NCI-H2171 treated with DMSO at 0.1 percent for 48 hours (cell line): ENCODE measurements at regions not wholly inside any gene's neighbourhood (a gene's known extent, or its start where the extent isn't known, plus 50 kb on each side); places are given as distances from the start of the nearest gene placed in this dataset.
"Not testable (repeated sequence)": the region's sequence is repeated elsewhere in the genome, so short reads cannot be mapped to it uniquely, and the experiment has no call there.

ENCODE experiments used
- DNase-seq: peaks from one replicate; lab custom pipeline; 2025; lab: John Stamatoyannopoulos, UW

GRCh38 chr18:68233018-68233417 is 481.9 kb downstream of the TMX3 start:
- DNase-seq: peak; percentile 16

- no peak for DNase-seq
These were observed 485.6 kb downstream of the TMX3 start for GRCh38 chr18:68229351-68229750.

- no peak for DNase-seq
These were observed 493.7 kb downstream of the TMX3 start for GRCh38 chr18:68221111-68221724.

GRCh38 chr18:68220458-68220857 is 494.4 kb downstream of the TMX3 start:
- DNase-seq: no peak

- DNase-seq: no peak
These were observed 495.0 kb downstream of the TMX3 start for GRCh38 chr18:68219872-68220271.

GRCh38 chr18:68219274-68219673 is 495.6 kb downstream of the TMX3 start:
- no peak for DNase-seq

GRCh38 chr18:68215931-68216330 is 499.0 kb downstream of the TMX3 start:
- DNase-seq: no peak

GRCh38 chr18:68186039-68186438 is 528.9 kb downstream of the TMX3 start:
- DNase-seq: no peak

GRCh38 chr18:68181956-68182355 is 533.0 kb downstream of the TMX3 start:
- DNase-seq: no peak

- no peak for DNase-seq
These were observed 535.1 kb downstream of the TMX3 start for GRCh38 chr18:68179811-68180210.

GRCh38 chr18:68178921-68179320 is 536.0 kb downstream of the TMX3 start:
- DNase-seq: no peak

- DNase-seq: peak; percentile 2
These were observed 536.9 kb downstream of the TMX3 start for GRCh38 chr18:68177807-68178702.

GRCh38 chr18:68176901-68177300 is 538.0 kb downstream of the TMX3 start:
- no peak for DNase-seq

- no peak for DNase-seq
These were observed 541.9 kb downstream of the TMX3 start for GRCh38 chr18:68172842-68173549.

- DNase-seq: no peak
These were observed 550.0 kb downstream of the TMX3 start for GRCh38 chr18:68164909-68165308.

GRCh38 chr18:68153821-68154220 is 561.1 kb downstream of the TMX3 start:
- DNase-seq: not testable (repeated sequence)

- no peak for DNase-seq
These were observed 562.1 kb downstream of the TMX3 start for GRCh38 chr18:68152770-68153169.

GRCh38 chr18:68150961-68151360 is 563.9 kb downstream of the TMX3 start:
- DNase-seq: no peak

GRCh38 chr18:68148863-68149262 is 566.0 kb downstream of the TMX3 start:
- DNase-seq: no peak

GRCh38 chr18:68147728-68148127 is 567.2 kb downstream of the TMX3 start:
- no peak for DNase-seq

- no peak for DNase-seq
These were observed 593.1 kb downstream of the TMX3 start for GRCh38 chr18:68121826-68122225.

- DNase-seq: no peak
These were observed 593.6 kb downstream of the TMX3 start for GRCh38 chr18:68121308-68121707.

- no peak for DNase-seq
These were observed 598.5 kb upstream of the DSEL start for GRCh38 chr18:68114989-68115388.
